ENCODE measurements at regions not wholly inside any gene's neighbourhood (a gene's known extent, or its start where the extent isn't known, plus 50 kb on each side); places are given as distances from the start of the nearest gene placed in this dataset.

GRCh38 chr20:6715401-6715941 lies 52.0 kb upstream of the BMP2 start:
- Mint-ChIP-seq H3K4me3 (ENCODE audit: unreplicated experiment) (no peak overlapping the region), H3K4me1 (ENCODE audit: unreplicated experiment) (peaks cover 7% of the 10 kb centered on the region), H3K9me3 (ENCODE audit: unreplicated experiment) (peaks cover 14% of the 10 kb centered on the region), H3K27ac (ENCODE audit: unreplicated experiment) (no peak overlapping the region), H3K36me3 (ENCODE audit: unreplicated experiment) (no peaks in the 10 kb centered on the region), H3K27me3 (ENCODE audit: unreplicated experiment) (no peaks in the 10 kb centered on the region)
- no peak for TF ChIP-seq CTCF (IDR thresholded peaks at IDR 0.05)
- DNase-seq (ENCODE audit: extremely low spot score, unreplicated experiment): no peak

- peaks cover 15% of the 10 kb centered on the region for H3K4me1 Mint-ChIP-seq (ENCODE audit: unreplicated experiment)
- H3K9me3 Mint-ChIP-seq (ENCODE audit: unreplicated experiment): peaks cover 11% of the 10 kb centered on the region
- no peaks in the 10 kb centered on the region for H3K27me3 Mint-ChIP-seq (ENCODE audit: unreplicated experiment)
- no peaks in the 10 kb centered on the region for H3K36me3 Mint-ChIP-seq (ENCODE audit: unreplicated experiment)
- no peak overlapping the region for H3K27ac Mint-ChIP-seq (ENCODE audit: unreplicated experiment)
- no peak for DNase-seq (ENCODE audit: extremely low spot score, unreplicated experiment)
- no peak overlapping the region for H3K4me3 Mint-ChIP-seq (ENCODE audit: unreplicated experiment)
- no peak for TF ChIP-seq CTCF (IDR thresholded peaks at IDR 0.05)
Observed at GRCh38 chr20:6714279-6714711, 53.2 kb upstream of the BMP2 start.

GRCh38 chr20:6711951-6712649 lies 55.4 kb upstream of the BMP2 start:
- TF ChIP-seq CTCF (IDR thresholded peaks at IDR 0.05): no peak
- Mint-ChIP-seq H3K4me3 (ENCODE audit: unreplicated experiment) (no peak overlapping the region), H3K4me1 (ENCODE audit: unreplicated experiment) (peaks cover 29% of the 10 kb centered on the region), H3K36me3 (ENCODE audit: unreplicated experiment) (no peaks in the 10 kb centered on the region), H3K27ac (ENCODE audit: unreplicated experiment) (no peak overlapping the region), H3K27me3 (ENCODE audit: unreplicated experiment) (no peaks in the 10 kb centered on the region), H3K9me3 (ENCODE audit: unreplicated experiment) (no peaks in the 10 kb centered on the region)
- DNase-seq (ENCODE audit: extremely low spot score, unreplicated experiment): no peak

- Mint-ChIP-seq H3K27ac (ENCODE audit: unreplicated experiment) (no peak overlapping the region), H3K4me1 (ENCODE audit: unreplicated experiment) (peaks cover 39% of the 10 kb centered on the region), H3K4me3 (ENCODE audit: unreplicated experiment) (no peak overlapping the region)
Observed at GRCh38 chr20:6709910-6710595, 57.4 kb upstream of the BMP2 start.

More at GRCh38 chr20:6709910-6710595, 57.4 kb upstream of the BMP2 start:
- H3K27me3 Mint-ChIP-seq (ENCODE audit: unreplicated experiment): no peaks in the 10 kb centered on the region
- no peak for DNase-seq (ENCODE audit: extremely low spot score, unreplicated experiment)
- TF ChIP-seq CTCF (IDR thresholded peaks at IDR 0.05): no peak
- H3K9me3 Mint-ChIP-seq (ENCODE audit: unreplicated experiment): no peaks in the 10 kb centered on the region
- H3K36me3 Mint-ChIP-seq (ENCODE audit: unreplicated experiment): no peaks in the 10 kb centered on the region
